Keratinocyte (primary cell): ENCODE measurements at regions not wholly inside any gene's neighbourhood (a gene's known extent, or its start where the extent isn't known, plus 50 kb on each side); places are given as distances from the start of the nearest gene placed in this dataset.

Experiments used
- DNase-seq: peaks from one replicate; pipeline ENCODE4 v3.0.0-alpha.2; 2011; ENCODE audit warnings: low read depth, missing footprints, low spot score
- FAIRE-seq: peaks from 2 replicates; lab custom pipeline; 2011; peaks lifted over from hg19 to GRCh38; lab: Jason Lieb, UNC
- H2AFZ ChIP-seq: 2 replicates; pipeline ENCODE4 v1.6.0; 2012; ENCODE audit warnings: low read length, control low read depth, inconsistent platforms; ENCODE audit not compliant: control insufficient read depth
- H3K27ac ChIP-seq: 2 replicates; pipeline ENCODE4 v1.5.1; 2011; ENCODE audit warnings: low read length; ENCODE audit not compliant: control insufficient read depth, insufficient read depth
- H3K27me3 ChIP-seq: 3 replicates; pipeline ENCODE4 v1.6.0; 2011; ENCODE audit warnings: low read length; ENCODE audit not compliant: control insufficient read depth, insufficient read depth; ENCODE audit errors: extremely low read depth
- H3K36me3 ChIP-seq, 2 experiments: 2 replicates in 1 of 2; 3 replicates in 1 of 2; pipeline ENCODE4 v1.5.1; 2011; ENCODE audit warnings: low read length in 2 of 2, mild to moderate bottlenecking in 1 of 2; ENCODE audit not compliant: control insufficient read depth in 2 of 2, insufficient read depth in 2 of 2; ENCODE audit errors: extremely low read depth in 1 of 2
- H3K4me1 ChIP-seq: 3 replicates; pipeline ENCODE4 v1.5.1; 2011; ENCODE audit warnings: low read length; ENCODE audit not compliant: control insufficient read depth, insufficient read depth; ENCODE audit errors: extremely low read depth
- H3K4me2 ChIP-seq: 3 replicates; pipeline ENCODE4 v1.6.0; 2011; ENCODE audit warnings: low read depth, low read length; ENCODE audit not compliant: control insufficient read depth, insufficient read depth; ENCODE audit errors: extremely low read depth
- H3K4me3 ChIP-seq, 3 experiments: fragments of 200-600 bp in 1 of 3; sonication (generic) in 1 of 3; 2 replicates in 2 of 3; 3 replicates in 1 of 3; pipeline ENCODE4 v1.5.1; 2011 to 2016; ENCODE audit warnings: low read length in 3 of 3, mild to moderate bottlenecking in 3 of 3, control low read depth in 2 of 3, inconsistent platforms in 1 of 3, low read depth in 1 of 3, mixed read lengths in 1 of 3, mixed run types in 1 of 3, moderate library complexity in 1 of 3; ENCODE audit not compliant: control insufficient read depth in 2 of 3, insufficient read depth in 2 of 3; ENCODE audit errors: extremely low read depth in 1 of 3
- H3K79me2 ChIP-seq: 2 replicates; pipeline ENCODE4 v1.6.0; 2012; ENCODE audit warnings: low read length; ENCODE audit not compliant: control insufficient read depth, insufficient read depth
- H3K9ac ChIP-seq: 3 replicates; pipeline ENCODE4 v1.6.0; 2011; ENCODE audit warnings: low read length; ENCODE audit not compliant: control insufficient read depth, insufficient read depth; ENCODE audit errors: extremely low read depth
- H3K9me1 ChIP-seq: 3 replicates; pipeline ENCODE4 v1.6.0; 2011; ENCODE audit warnings: low read length; ENCODE audit not compliant: control insufficient read depth, insufficient read depth; ENCODE audit errors: extremely low read depth
- H3K9me3 ChIP-seq: 2 replicates; pipeline ENCODE4 v1.5.1; 2012; ENCODE audit warnings: low read depth, low read length; ENCODE audit not compliant: control insufficient read depth
- H4K20me1 ChIP-seq: 3 replicates; pipeline ENCODE4 v1.6.0; 2011; ENCODE audit warnings: low read length; ENCODE audit not compliant: control insufficient read depth, insufficient read depth; ENCODE audit errors: extremely low read depth
- EZH2 ChIP-seq: IDR thresholded peaks from one replicate; pipeline ENCODE4 v1.6.1; 2012; ENCODE audit warnings: inconsistent platforms, mild to moderate bottlenecking, low read length, moderate library complexity
- dilution Hi-C: fragments of 300-500 bp; cut with MboI; formaldehyde crosslinking; loops from one replicate; pipeline ENCODE4 v1.7.0; 2020; ENCODE audit warnings: low sequenced_read_pairs; ENCODE audit not compliant: extremely low pct_ligation_motif_present
- TF ChIP-seq, protein P1 (sequence below), 3 experiments: IDR thresholded peaks in 1 of 3; conservative IDR thresholded peaks in 1 of 3; optimal IDR thresholded peaks in 1 of 3; 2 replicates in 2 of 3; 3 replicates in 1 of 3; pipeline versions ENCODE3 to v1.5.1; 2011; ENCODE audit warnings: low read length in 3 of 3, mild to moderate bottlenecking in 3 of 3, moderate library complexity in 2 of 3, control low read depth in 1 of 3, inconsistent platforms in 1 of 3; ENCODE audit not compliant: insufficient read depth in 2 of 3; ENCODE audit errors: extremely low read depth in 1 of 3

DNA sequence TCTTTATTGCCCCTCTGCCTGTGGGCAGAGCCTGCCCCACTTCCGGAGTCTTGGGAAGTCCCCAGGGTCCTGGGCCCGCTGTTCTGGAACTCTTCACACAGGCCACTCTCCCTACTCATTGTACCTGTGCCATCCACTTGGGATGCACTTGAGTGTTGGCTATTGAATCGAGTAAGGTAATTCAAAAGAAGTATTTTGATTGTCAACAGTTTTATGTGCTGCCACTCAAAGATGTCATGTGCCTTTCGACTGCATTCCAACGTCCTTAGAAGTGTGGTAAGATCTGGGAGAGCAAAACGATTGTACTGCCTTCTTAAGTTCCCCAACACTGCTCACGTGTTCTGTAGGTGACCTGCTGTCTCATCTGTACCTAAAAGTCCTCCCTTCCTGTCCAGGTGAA is 77.0 kb upstream of the SMIM21 start:
- DNase-seq (no peak), FAIRE-seq (no peak)
- Histone ChIP-seq H3K27ac (no peak overlapping the region), H3K27me3 (no peaks in the 10 kb centered on the region), H3K4me1 (peaks cover 12% of the 10 kb centered on the region), H3K9me3 (no peaks in the 10 kb centered on the region), H3K9me1 (no peaks in the 10 kb centered on the region), H3K4me2 (no peak overlapping the region), H3K4me3 (no peak overlapping the region), H3K36me3 (no peaks in the 10 kb centered on the region), H2AFZ (no peak overlapping the region), H4K20me1 (no peaks in the 10 kb centered on the region), H3K79me2 (no peaks in the 10 kb centered on the region), H3K9ac (no peak overlapping the region)
- dilution Hi-C loops = no loop called here
- TF ChIP-seq, protein P1, sequence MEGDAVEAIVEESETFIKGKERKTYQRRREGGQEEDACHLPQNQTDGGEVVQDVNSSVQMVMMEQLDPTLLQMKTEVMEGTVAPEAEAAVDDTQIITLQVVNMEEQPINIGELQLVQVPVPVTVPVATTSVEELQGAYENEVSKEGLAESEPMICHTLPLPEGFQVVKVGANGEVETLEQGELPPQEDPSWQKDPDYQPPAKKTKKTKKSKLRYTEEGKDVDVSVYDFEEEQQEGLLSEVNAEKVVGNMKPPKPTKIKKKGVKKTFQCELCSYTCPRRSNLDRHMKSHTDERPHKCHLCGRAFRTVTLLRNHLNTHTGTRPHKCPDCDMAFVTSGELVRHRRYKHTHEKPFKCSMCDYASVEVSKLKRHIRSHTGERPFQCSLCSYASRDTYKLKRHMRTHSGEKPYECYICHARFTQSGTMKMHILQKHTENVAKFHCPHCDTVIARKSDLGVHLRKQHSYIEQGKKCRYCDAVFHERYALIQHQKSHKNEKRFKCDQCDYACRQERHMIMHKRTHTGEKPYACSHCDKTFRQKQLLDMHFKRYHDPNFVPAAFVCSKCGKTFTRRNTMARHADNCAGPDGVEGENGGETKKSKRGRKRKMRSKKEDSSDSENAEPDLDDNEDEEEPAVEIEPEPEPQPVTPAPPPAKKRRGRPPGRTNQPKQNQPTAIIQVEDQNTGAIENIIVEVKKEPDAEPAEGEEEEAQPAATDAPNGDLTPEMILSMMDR (optimal IDR thresholded peaks at IDR 0.05 in 1 of 3, IDR thresholded peaks at IDR 0.05 in 1 of 3, conservative IDR thresholded peaks at IDR 0.05 in 1 of 3; ENCODE audit: extremely low read depth in 1 of 3, insufficient read depth in 2 of 3, low read length in 3 of 3) = no peak
- no peak for TF ChIP-seq EZH2

DNA sequence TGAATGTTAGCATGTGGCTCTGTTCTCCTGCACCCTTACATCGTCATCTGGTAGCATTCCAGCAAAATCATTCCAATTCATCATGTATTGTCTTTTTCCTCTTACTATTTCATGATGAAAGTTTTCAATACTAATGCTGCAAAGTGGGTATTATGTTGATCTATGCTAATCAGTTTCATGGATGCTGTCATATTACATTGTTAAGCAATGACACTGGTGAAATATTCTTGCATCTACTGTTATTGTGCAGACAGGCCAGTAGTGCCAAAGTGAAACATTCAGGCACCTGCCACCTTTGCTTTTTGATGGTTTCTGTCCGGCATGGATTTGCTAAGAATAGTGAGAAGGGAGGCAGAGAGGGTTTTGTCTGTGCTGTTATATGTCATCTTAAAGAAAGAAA is 76.1 kb upstream of the SMIM21 start:
- Histone ChIP-seq H3K4me2 (no peak overlapping the region), H4K20me1 (no peaks in the 10 kb centered on the region), H2AFZ (no peak overlapping the region), H3K27ac (no peak overlapping the region), H3K4me1 (peaks cover 12% of the 10 kb centered on the region), H3K9me1 (no peaks in the 10 kb centered on the region), H3K36me3 (no peaks in the 10 kb centered on the region), H3K9me3 (no peaks in the 10 kb centered on the region), H3K9ac (no peak overlapping the region), H3K27me3 (no peaks in the 10 kb centered on the region), H3K79me2 (no peaks in the 10 kb centered on the region), H3K4me3 (no peak overlapping the region)
- FAIRE-seq (no peak), DNase-seq (no peak)
- TF ChIP-seq, protein P1 (optimal IDR thresholded peaks at IDR 0.05 in 1 of 3, IDR thresholded peaks at IDR 0.05 in 1 of 3, conservative IDR thresholded peaks at IDR 0.05 in 1 of 3; ENCODE audit: extremely low read depth in 1 of 3, insufficient read depth in 2 of 3, low read length in 3 of 3) = no peak
- TF ChIP-seq EZH2 = no peak
- dilution Hi-C loops = no loop called here
